Endothelial cell (in vitro differentiated cells): ENCODE measurements at regions not wholly inside any gene's neighbourhood (a gene's known extent, or its start where the extent isn't known, plus 50 kb on each side); places are given as distances from the start of the nearest gene placed in this dataset.

ENCODE experiments used
- DNase-seq: peaks from one replicate; pipeline ENCODE4 v3.0.0; 2021; ENCODE audit warnings: low spot score
- H3K27ac Mint-ChIP-seq: one replicate; pipeline ENCODE4 v1.8.0; 2021; ENCODE audit warnings: mixed read lengths, inconsistent platforms; ENCODE audit not compliant: unreplicated experiment
- H3K27me3 Mint-ChIP-seq: one replicate; pipeline ENCODE4 v1.8.0; 2021; ENCODE audit warnings: mild to moderate bottlenecking, moderate library complexity, mixed read lengths, inconsistent platforms; ENCODE audit not compliant: unreplicated experiment
- H3K36me3 Mint-ChIP-seq: one replicate; pipeline ENCODE4 v1.8.0; 2021; ENCODE audit warnings: mild to moderate bottlenecking, low read depth, mixed read lengths, inconsistent platforms; ENCODE audit not compliant: unreplicated experiment
- H3K4me1 Mint-ChIP-seq: one replicate; pipeline ENCODE4 v1.8.0; 2021; ENCODE audit warnings: mild to moderate bottlenecking, mixed read lengths, inconsistent platforms; ENCODE audit not compliant: unreplicated experiment
- H3K4me3 Mint-ChIP-seq: one replicate; pipeline ENCODE4 v1.8.0; 2021; ENCODE audit warnings: mild to moderate bottlenecking, mixed read lengths, inconsistent platforms; ENCODE audit not compliant: unreplicated experiment
- H3K9me3 Mint-ChIP-seq: one replicate; pipeline ENCODE4 v1.8.0; 2021; ENCODE audit warnings: mixed read lengths, inconsistent platforms; ENCODE audit not compliant: unreplicated experiment
- TF ChIP-seq, protein P1 (sequence below): fragments of 200-600 bp; sonication (generic); IDR thresholded peaks from one replicate; pipeline ENCODE4 v1.5.0; 2021; ENCODE audit warnings: antibody characterized with exemption; ENCODE audit not compliant: unreplicated experiment

DNA sequence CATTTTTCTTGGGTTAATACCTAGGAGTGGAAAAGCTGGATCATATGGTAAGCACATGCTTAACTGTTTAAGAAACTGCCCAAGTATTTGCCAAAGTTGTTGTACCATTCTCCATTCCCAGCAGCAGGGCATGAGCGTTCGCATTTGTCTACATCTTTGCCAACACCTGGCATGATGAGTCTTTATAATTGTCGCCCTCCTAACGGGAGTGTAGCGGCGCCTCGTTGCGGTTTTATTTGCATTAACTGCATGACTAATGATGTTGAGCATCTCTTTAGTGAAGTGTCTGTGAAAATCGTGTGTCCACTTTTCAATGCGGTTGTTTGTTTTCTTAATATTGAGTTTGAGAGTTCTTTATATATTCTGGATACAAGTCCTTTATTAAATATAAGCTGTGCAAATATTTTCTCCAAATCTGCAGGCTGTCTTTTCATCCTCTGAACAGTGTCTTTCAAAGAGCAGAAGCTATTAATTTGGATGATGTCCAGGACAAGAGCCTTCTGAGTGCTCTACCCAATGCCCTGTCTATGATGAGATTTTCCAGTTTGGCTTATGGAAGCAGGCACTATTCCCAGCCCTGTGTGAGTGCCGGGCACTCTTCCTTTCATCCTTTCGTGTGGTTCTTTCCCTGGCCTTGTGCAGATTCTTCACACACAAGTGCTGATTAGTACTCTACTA is 202.0 kb downstream of the FOXO1 start:
- no peak overlapping the region for H3K27ac Mint-ChIP-seq
- H3K4me1 Mint-ChIP-seq, result no peaks in the 10 kb centered on the region
- H3K4me3 Mint-ChIP-seq, result no peak overlapping the region
- H3K9me3 Mint-ChIP-seq, result no peaks in the 10 kb centered on the region
- TF ChIP-seq, protein P1, sequence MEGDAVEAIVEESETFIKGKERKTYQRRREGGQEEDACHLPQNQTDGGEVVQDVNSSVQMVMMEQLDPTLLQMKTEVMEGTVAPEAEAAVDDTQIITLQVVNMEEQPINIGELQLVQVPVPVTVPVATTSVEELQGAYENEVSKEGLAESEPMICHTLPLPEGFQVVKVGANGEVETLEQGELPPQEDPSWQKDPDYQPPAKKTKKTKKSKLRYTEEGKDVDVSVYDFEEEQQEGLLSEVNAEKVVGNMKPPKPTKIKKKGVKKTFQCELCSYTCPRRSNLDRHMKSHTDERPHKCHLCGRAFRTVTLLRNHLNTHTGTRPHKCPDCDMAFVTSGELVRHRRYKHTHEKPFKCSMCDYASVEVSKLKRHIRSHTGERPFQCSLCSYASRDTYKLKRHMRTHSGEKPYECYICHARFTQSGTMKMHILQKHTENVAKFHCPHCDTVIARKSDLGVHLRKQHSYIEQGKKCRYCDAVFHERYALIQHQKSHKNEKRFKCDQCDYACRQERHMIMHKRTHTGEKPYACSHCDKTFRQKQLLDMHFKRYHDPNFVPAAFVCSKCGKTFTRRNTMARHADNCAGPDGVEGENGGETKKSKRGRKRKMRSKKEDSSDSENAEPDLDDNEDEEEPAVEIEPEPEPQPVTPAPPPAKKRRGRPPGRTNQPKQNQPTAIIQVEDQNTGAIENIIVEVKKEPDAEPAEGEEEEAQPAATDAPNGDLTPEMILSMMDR, result no peak
- H3K27me3 Mint-ChIP-seq, result peaks cover 7% of the 10 kb centered on the region
- DNase-seq, result no peak
- H3K36me3 Mint-ChIP-seq, result no peaks in the 10 kb centered on the region

DNA sequence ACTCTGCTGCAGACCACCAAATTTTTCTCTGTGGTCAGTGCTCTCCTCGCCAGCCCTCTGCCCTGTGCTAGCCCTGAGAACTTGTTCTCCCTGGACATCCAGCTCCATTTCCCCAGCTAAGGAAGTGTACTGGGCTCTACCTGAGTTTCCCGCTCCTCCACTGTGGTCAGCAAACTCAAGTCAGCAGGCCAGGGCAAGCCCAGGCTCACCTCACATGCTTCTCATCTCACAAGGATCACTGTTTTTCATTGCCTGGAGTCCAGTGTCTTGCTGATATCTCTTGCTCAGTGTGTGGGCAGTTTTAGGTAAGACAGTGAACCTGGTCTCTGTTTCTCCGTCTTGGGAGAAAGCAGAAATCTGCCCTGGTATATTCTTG is 201.4 kb downstream of the FOXO1 start:
- no peak overlapping the region for H3K27ac Mint-ChIP-seq
- no peak overlapping the region for H3K4me3 Mint-ChIP-seq
- no peaks in the 10 kb centered on the region for H3K36me3 Mint-ChIP-seq
- no peak for DNase-seq
- H3K4me1 Mint-ChIP-seq, result no peaks in the 10 kb centered on the region
- TF ChIP-seq, protein P1, result no peak
- peaks cover 7% of the 10 kb centered on the region for H3K27me3 Mint-ChIP-seq
- H3K9me3 Mint-ChIP-seq, result no peaks in the 10 kb centered on the region

DNA sequence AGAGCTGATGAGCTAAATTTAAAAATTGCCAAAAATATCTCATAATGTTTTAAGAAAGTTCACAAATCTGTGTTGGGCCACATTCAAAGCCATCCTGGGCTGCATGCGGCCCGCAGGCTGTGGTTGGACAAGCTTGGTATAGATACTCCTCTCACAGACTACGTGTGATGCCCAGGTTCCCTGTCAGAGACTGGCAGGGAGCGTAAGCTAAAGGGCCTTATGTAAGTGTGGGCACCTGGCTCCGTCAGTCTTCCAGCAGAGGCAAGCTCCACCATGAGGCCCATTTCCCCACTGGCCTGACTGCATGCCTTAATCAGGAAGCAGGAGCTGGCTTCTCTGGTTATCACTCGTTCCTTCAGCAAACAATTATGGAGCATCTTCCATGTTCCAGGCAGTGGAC is 200.2 kb downstream of the FOXO1 start:
- Mint-ChIP-seq H3K27ac (no peak overlapping the region), H3K9me3 (no peaks in the 10 kb centered on the region), H3K4me1 (no peaks in the 10 kb centered on the region), H3K27me3 (peaks cover 7% of the 10 kb centered on the region), H3K36me3 (peaks cover 7% of the 10 kb centered on the region), H3K4me3 (no peak overlapping the region)
- no peak for DNase-seq
- TF ChIP-seq, protein P1, result no peak

DNA sequence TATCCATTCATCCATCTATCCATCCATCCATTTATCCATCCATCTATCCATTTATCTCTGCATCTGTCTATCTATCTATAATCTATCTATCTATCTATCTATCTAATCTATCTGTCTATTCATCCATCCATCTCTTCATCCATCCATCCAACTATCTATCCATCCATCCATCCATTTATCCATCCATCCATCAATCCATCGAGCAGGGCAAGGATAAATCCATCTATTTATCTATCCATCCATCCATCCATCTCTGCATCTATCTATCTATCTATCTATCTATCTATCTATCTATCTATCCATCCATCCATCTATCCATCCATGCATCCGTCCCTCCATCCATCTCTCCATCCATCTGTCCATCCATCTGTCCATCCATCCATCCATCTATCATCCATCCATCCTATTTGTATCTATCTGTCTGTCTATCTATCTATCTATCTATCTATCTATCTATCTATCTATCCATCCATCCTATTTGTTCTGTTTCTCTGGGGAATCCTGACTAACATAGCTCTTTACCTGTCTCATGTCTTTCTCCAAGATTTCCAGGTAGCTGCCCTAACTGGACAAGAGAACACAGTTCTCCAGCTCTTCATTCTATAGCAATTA is 198.1 kb downstream of the FOXO1 start:
- H3K36me3 Mint-ChIP-seq, result peaks cover 10% of the 10 kb centered on the region
- H3K27me3 Mint-ChIP-seq, result peaks cover 7% of the 10 kb centered on the region
- no peak overlapping the region for H3K27ac Mint-ChIP-seq
- TF ChIP-seq, protein P1, result no peak
- H3K4me1 Mint-ChIP-seq, result no peaks in the 10 kb centered on the region
- H3K4me3 Mint-ChIP-seq, result no peak overlapping the region
- DNase-seq, result no peak
- no peaks in the 10 kb centered on the region for H3K9me3 Mint-ChIP-seq

DNA sequence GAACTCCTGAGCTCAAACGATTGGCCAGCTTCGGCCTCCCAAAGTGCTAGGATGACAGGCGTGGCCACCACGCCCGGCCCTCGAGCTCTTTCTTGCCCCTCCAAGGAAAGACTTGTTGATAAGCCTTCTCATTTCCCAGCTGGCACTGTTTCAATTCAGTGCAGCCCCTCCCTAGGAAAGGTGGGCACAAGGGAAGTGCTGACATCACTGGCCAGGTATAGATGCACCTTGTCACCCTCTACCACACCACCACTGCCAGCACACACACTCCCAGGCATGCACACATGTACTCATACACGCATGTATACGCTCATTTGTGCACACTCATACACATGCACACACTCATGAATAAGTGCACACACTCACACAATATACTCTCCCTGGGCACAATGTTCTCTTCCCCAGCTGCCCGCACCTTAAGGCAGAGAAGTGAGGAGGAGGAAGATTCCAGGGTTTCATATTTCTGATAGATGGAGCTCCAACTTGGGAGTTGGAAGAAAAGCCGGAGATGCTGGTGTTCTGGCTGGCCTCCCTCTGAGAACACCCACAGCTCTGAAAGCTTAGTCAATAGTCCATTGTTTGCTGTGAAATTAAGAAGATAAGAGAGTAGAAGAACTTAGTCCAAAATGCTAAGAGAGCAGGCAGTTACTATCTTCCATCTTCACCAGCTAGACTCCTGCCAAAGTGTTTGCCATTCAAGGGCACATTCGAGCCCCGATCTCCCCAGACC is 196.7 kb downstream of the FOXO1 start:
- DNase-seq, result no peak
- Mint-ChIP-seq H3K9me3 (no peaks in the 10 kb centered on the region), H3K4me3 (no peak overlapping the region), H3K4me1 (peaks cover 2% of the 10 kb centered on the region), H3K36me3 (peaks cover 10% of the 10 kb centered on the region), H3K27ac (no peak overlapping the region), H3K27me3 (peaks cover 7% of the 10 kb centered on the region)
- TF ChIP-seq, protein P1, result no peak
